RPMI8226 (cell line): ENCODE measurements at regions not wholly inside any gene's neighbourhood (a gene's known extent, or its start where the extent isn't known, plus 50 kb on each side); places are given as distances from the start of the nearest gene placed in this dataset.
"Not testable (repeated sequence)": the region's sequence is repeated elsewhere in the genome, so short reads cannot be mapped to it uniquely, and the experiment has no call there.

Experiments
- DNase-seq: peaks from one replicate; pipeline ENCODE4 v3.0.0-alpha.2; 2015

- no peak for DNase-seq
Observed at GRCh38 chr4:162838671-162839070, 328.0 kb downstream of the NAF1 start.

GRCh38 chr4:162837679-162838078, 329.0 kb downstream of the NAF1 start:
- DNase-seq: no peak

- DNase-seq: no peak
Observed at GRCh38 chr4:162837241-162837640, 329.4 kb downstream of the NAF1 start.

GRCh38 chr4:162836773-162837172, 329.9 kb downstream of the NAF1 start:
- no peak for DNase-seq

- DNase-seq: not testable (repeated sequence)
Observed at GRCh38 chr4:162836258-162836657, 330.4 kb downstream of the NAF1 start.

GRCh38 chr4:162830899-162831298, 335.8 kb downstream of the NAF1 start:
- no peak for DNase-seq

- not testable (repeated sequence) for DNase-seq
Observed at GRCh38 chr4:162817374-162817773, 349.3 kb downstream of the NAF1 start.

- no peak for DNase-seq
Observed at GRCh38 chr4:162804351-162804924, 362.3 kb downstream of the NAF1 start.

- no peak for DNase-seq
Observed at GRCh38 chr4:162803378-162803777, 363.3 kb downstream of the NAF1 start.

GRCh38 chr4:162797108-162797507, 369.6 kb downstream of the NAF1 start:
- DNase-seq: no peak

GRCh38 chr4:162793571-162793970, 373.1 kb downstream of the NAF1 start:
- DNase-seq: no peak

- no peak for DNase-seq
Observed at GRCh38 chr4:162793004-162793403, 373.7 kb downstream of the NAF1 start.

- no peak for DNase-seq
Observed at GRCh38 chr4:162791226-162791625, 375.5 kb downstream of the NAF1 start.

GRCh38 chr4:162787120-162787519, 379.6 kb downstream of the NAF1 start:
- no peak for DNase-seq

- DNase-seq: no peak
Observed at GRCh38 chr4:162782778-162783525, 383.7 kb downstream of the NAF1 start.

- no peak for DNase-seq
Observed at GRCh38 chr4:162782096-162782777, 384.5 kb downstream of the NAF1 start.

GRCh38 chr4:162770761-162771490, 395.8 kb downstream of the NAF1 start:
- DNase-seq: no peak

GRCh38 chr4:162767083-162767482, 399.6 kb downstream of the NAF1 start:
- DNase-seq: no peak

GRCh38 chr4:162761965-162762364, 404.7 kb downstream of the NAF1 start:
- DNase-seq: no peak

GRCh38 chr4:162740228-162740627, 426.5 kb downstream of the NAF1 start:
- DNase-seq: not testable (repeated sequence)

GRCh38 chr4:162739596-162739995, 427.1 kb downstream of the NAF1 start:
- not testable (repeated sequence) for DNase-seq

- DNase-seq: no peak
Observed at GRCh38 chr4:162732876-162733275, 433.8 kb downstream of the NAF1 start.

- no peak for DNase-seq
Observed at GRCh38 chr4:162727766-162728165, 438.9 kb downstream of the NAF1 start.
